H1 (cell line): ENCODE measurements at regions not wholly inside any gene's neighbourhood (a gene's known extent, or its start where the extent isn't known, plus 50 kb on each side); places are given as distances from the start of the nearest gene placed in this dataset.

ENCODE experiments used
- CBX8 ChIP-seq: fragments of 300-800, 300-1000 bp; sonication (generic); IDR thresholded peaks from 2 replicates; pipeline ENCODE4 v1.7.1; 2016; ENCODE audit warnings: low read depth, low read length, borderline replicate concordance
- CTCF ChIP-seq, 3 experiments: IDR thresholded peaks; 1 replicate in 2 of 3; 2 replicates in 1 of 3; pipeline versions ENCODE4 v1.5.1 to v1.6.1; 2011; ENCODE audit warnings: low read length in 3 of 3, mild to moderate bottlenecking in 3 of 3, inconsistent platforms in 2 of 3, low read depth in 1 of 3, moderate library complexity in 1 of 3; ENCODE audit not compliant: insufficient read depth in 1 of 3; ENCODE audit errors: control extremely low read depth in 1 of 3
- EP300 ChIP-seq, 2 experiments: IDR thresholded peaks; 1 replicate in 1 of 2; 2 replicates in 1 of 2; pipeline ENCODE4 v1.6.1; 2011 to 2012; ENCODE audit warnings: low read depth in 2 of 2, low read length in 2 of 2, mild to moderate bottlenecking in 2 of 2, borderline replicate concordance in 1 of 2, inconsistent platforms in 1 of 2, moderate library complexity in 1 of 2
- RXRA ChIP-seq: IDR thresholded peaks from 2 replicates; pipeline ENCODE4 v1.6.1; 2011; ENCODE audit warnings: low read depth, mild to moderate bottlenecking, low read length, moderate library complexity; ENCODE audit not compliant: insufficient read depth
- SIN3A ChIP-seq, 2 experiments: IDR thresholded peaks in 1 of 2; conservative IDR thresholded peaks in 1 of 2; 2 replicates each; pipeline ENCODE4 v1.6.1; 2011 to 2012; ENCODE audit warnings: low read length in 2 of 2, improper control_type of control experiment in 1 of 2, low read depth in 1 of 2, mild to moderate bottlenecking in 1 of 2
- ZNF274 ChIP-seq: IDR thresholded peaks from 2 replicates; pipeline ENCODE4 v1.7.0; 2012; ENCODE audit warnings: low read length, borderline replicate concordance; ENCODE audit errors: extremely low read depth

GRCh38 chr5:17374973-17375742 is 122.9 kb upstream of the TAF11L2 start:
- no peak for TF ChIP-seq ZNF274
- no peak for TF ChIP-seq EP300 (IDR thresholded peaks at IDR 0.05; ENCODE audit: borderline replicate concordance in 1 of 2, low read depth in 2 of 2, low read length in 2 of 2)
- no peak for TF ChIP-seq RXRA
- TF ChIP-seq CTCF (IDR thresholded peaks at IDR 0.05; ENCODE audit: control extremely low read depth in 1 of 3, insufficient read depth in 1 of 3, low read depth in 1 of 3, low read length in 3 of 3): no peak
- no peak for TF ChIP-seq SIN3A (conservative IDR thresholded peaks at IDR 0.05 in 1 of 2, IDR thresholded peaks at IDR 0.05 in 1 of 2; ENCODE audit: low read depth in 1 of 2, low read length in 2 of 2)
- no peak for TF ChIP-seq CBX8
